IMR-90 (cell line): ENCODE measurements at regions not wholly inside any gene's neighbourhood (a gene's known extent, or its start where the extent isn't known, plus 50 kb on each side); places are given as distances from the start of the nearest gene placed in this dataset.

Experiments
- ATAC-seq: fragments of 200-7000 bp; cut with Tn5 transposase; 2 replicates; pipeline ENCODE4 v1.9.1; 2020; ENCODE audit warnings: low read depth, mild to moderate bottlenecking, moderate library complexity
- BruUV-seq: library from RNA; stranded (reverse); fragments of 400-500 nt; replicated peaks from 2 replicates; lab custom pipeline; 2021; lab: Mats Ljungman, UMichigan
- CTCF ChIA-PET: fragments of 300-600 bp; formaldehyde crosslinking; extraction: SDS; loops from one replicate; lab custom pipeline; 2021; ENCODE audit warnings: antibody characterized with exemption; lab: Yijun Ruan, JAX
- POLR2A ChIA-PET: fragments of 300-600 bp; sonication (Branson Sonifier 250); formaldehyde crosslinking; loops from one replicate; lab custom pipeline; 2022; ENCODE audit warnings: antibody characterized with exemption; ENCODE audit not compliant: unreplicated experiment; lab: Charles Lee
- DNase-seq: peaks from one replicate; pipeline ENCODE4 v3.0.0; 2013
- H2AFZ ChIP-seq: replicated peaks from 2 replicates; pipeline ENCODE3; 2013; ENCODE audit warnings: low read length, mild to moderate bottlenecking; ENCODE audit not compliant: poor library complexity
- H2AK5ac ChIP-seq: 2 replicates; pipeline ENCODE4 v1.6.1; 2013; ENCODE audit warnings: low read depth, low read length, inconsistent platforms
- H2AK9ac ChIP-seq: replicated peaks from 2 replicates; pipeline ENCODE3; 2013; ENCODE audit warnings: mild to moderate bottlenecking, low read depth, low read length, moderate library complexity; ENCODE audit not compliant: poor library complexity
- H2BK120ac ChIP-seq: 2 replicates; pipeline ENCODE4 v1.6.1; 2013; ENCODE audit warnings: low read depth, low read length, inconsistent platforms
- H2BK15ac ChIP-seq: 3 replicates; pipeline ENCODE4 v1.6.1; 2013; ENCODE audit warnings: low read depth, low read length, inconsistent platforms
- H2BK20ac ChIP-seq: 2 replicates; pipeline ENCODE4 v1.6.1; 2013; ENCODE audit warnings: low read depth, mild to moderate bottlenecking, inconsistent platforms, low read length, moderate library complexity
- H2BK5ac ChIP-seq: 2 replicates; pipeline ENCODE4 v1.6.1; 2013; ENCODE audit warnings: mild to moderate bottlenecking, low read depth, low read length, inconsistent platforms; ENCODE audit not compliant: poor library complexity, severe bottlenecking
- H3K14ac ChIP-seq: replicated peaks from 2 replicates; pipeline ENCODE4 v1.6.1; 2013; ENCODE audit warnings: low read depth, low read length, inconsistent platforms
- H3K18ac ChIP-seq: 2 replicates; pipeline ENCODE4 v1.6.1; 2013; ENCODE audit warnings: low read depth, low read length, control low read depth
- H3K23ac ChIP-seq: 2 replicates; pipeline ENCODE4 v1.6.1; 2013; ENCODE audit warnings: low read depth, low read length, inconsistent platforms
- H3K27ac ChIP-seq: 2 replicates; pipeline ENCODE4 v1.5.1; 2013; ENCODE audit warnings: mild to moderate bottlenecking, control low read depth, low read length; ENCODE audit not compliant: insufficient read depth
- H3K27me3 ChIP-seq: 2 replicates; pipeline ENCODE4 v1.6.1; 2013; ENCODE audit warnings: low read length; ENCODE audit not compliant: control insufficient read depth, insufficient read depth
- H3K36me3 ChIP-seq: 2 replicates; pipeline ENCODE4 v1.6.1; 2013; ENCODE audit warnings: low read length, mixed read lengths; ENCODE audit not compliant: control insufficient read depth, insufficient read depth
- H3K4ac ChIP-seq: 2 replicates; pipeline ENCODE4 v1.6.1; 2013; ENCODE audit warnings: low read depth, low read length, inconsistent platforms
- H3K4me1 ChIP-seq: 2 replicates; pipeline ENCODE4 v1.6.1; 2013; ENCODE audit warnings: low read length, mixed read lengths; ENCODE audit not compliant: control insufficient read depth, insufficient read depth
- H3K4me2 ChIP-seq: 2 replicates; pipeline ENCODE4 v1.6.1; 2013; ENCODE audit warnings: low read depth, mild to moderate bottlenecking, control low read depth, low read length, moderate library complexity
- H3K4me3 ChIP-seq: 2 replicates; pipeline ENCODE4 v1.5.1; 2013; ENCODE audit warnings: low read depth, mild to moderate bottlenecking, control low read depth, low read length, moderate library complexity; ENCODE audit not compliant: insufficient read depth
- H3K56ac ChIP-seq: 2 replicates; pipeline ENCODE4 v1.6.1; 2013; ENCODE audit warnings: low read length, inconsistent platforms; ENCODE audit not compliant: insufficient read depth; ENCODE audit errors: extremely low read depth
- H3K79me1 ChIP-seq, 2 experiments: 2 replicates each; pipeline ENCODE4 v1.6.1; 2013; ENCODE audit warnings: low read length in 2 of 2, inconsistent platforms in 1 of 2, low read depth in 1 of 2
- H3K9ac ChIP-seq: 2 replicates; pipeline ENCODE4 v1.6.1; 2013; ENCODE audit warnings: low read depth, low read length, control low read depth
- H3K9me1 ChIP-seq: 2 replicates; pipeline ENCODE4 v1.6.1; 2013; ENCODE audit warnings: low read length, inconsistent platforms; ENCODE audit not compliant: insufficient read depth
- H3K9me3 ChIP-seq: 2 replicates; pipeline ENCODE4 v1.6.1; 2013; ENCODE audit warnings: low read length; ENCODE audit not compliant: control insufficient read depth, insufficient read depth
- H4K20me1 ChIP-seq: 2 replicates; pipeline ENCODE4 v1.6.1; 2013; ENCODE audit warnings: low read length, inconsistent platforms; ENCODE audit not compliant: insufficient read depth
- H4K5ac ChIP-seq: 2 replicates; pipeline ENCODE4 v1.6.1; 2013; ENCODE audit warnings: mild to moderate bottlenecking, low read depth, low read length, control low read depth
- H4K8ac ChIP-seq, 2 experiments: 2 replicates each; pipeline ENCODE4 v1.6.1; 2013; ENCODE audit warnings: low read depth in 2 of 2, low read length in 2 of 2, control low read depth in 1 of 2, inconsistent platforms in 1 of 2
- H4K91ac ChIP-seq: 2 replicates; pipeline ENCODE4 v1.6.1; 2013; ENCODE audit warnings: low read depth, low read length, inconsistent platforms; ENCODE audit not compliant: insufficient read depth
- CEBPB ChIP-seq: IDR thresholded peaks from 2 replicates; pipeline ENCODE4 v1.6.1; 2012; ENCODE audit warnings: low read depth, low read length, improper control_type of control experiment
- CHD1 ChIP-seq: IDR thresholded peaks from 2 replicates; pipeline ENCODE4 v1.6.1; 2012; ENCODE audit warnings: low read depth, low read length, improper control_type of control experiment
- WGBS, 2 experiments: methylation state at CpG; one replicate each; pipeline versions ENCODE4 v1.1.5 to v1.1.7; 2013; ENCODE audit warnings: missing lambda C conversion rate in 2 of 2; ENCODE audit not compliant: insufficient read length in 1 of 2; ENCODE audit errors: extremely low coverage in 2 of 2; 5-methylcytosine and 5-hydroxymethylcytosine counted together
- dilution Hi-C: fragments of 300-500 bp; cut with HindIII; formaldehyde crosslinking; loops from one replicate; pipeline ENCODE4 v1.14.3; 2018; ENCODE audit warnings: low sequenced_read_pairs; ENCODE audit not compliant: unreplicated experiment
- in situ Hi-C: fragments of 300-500 bp; cut with MboI; formaldehyde crosslinking; loops from 3 replicates; pipeline ENCODE4 v1.14.3; 2019; ENCODE audit warnings: low sequenced_read_pairs, inconsistent platforms, mixed read lengths
- intact Hi-C: fragments of 100-400 bp; cut with micrococcal nuclease; formaldehyde crosslinking; loops from 2 replicates; pipeline ENCODE4 v1.10.0; 2022

GRCh38 chr12:82184844-82185243 is 173.3 kb downstream of the CCDC59 start:
- no peak overlapping the region for H4K5ac ChIP-seq
- TF ChIP-seq CEBPB, result peak; percentile 70
- no peak for TF ChIP-seq CHD1
- dilution Hi-C loops, result no loop called here
- no peaks in the 10 kb centered on the region for H4K20me1 ChIP-seq
- BruUV-seq, result no TSS peak
- H3K9me3 ChIP-seq, result peaks cover 4% of the 10 kb centered on the region
- POLR2A ChIA-PET, result no interaction called here
- no peak overlapping the region for H4K91ac ChIP-seq
- DNase-seq (no peak), ATAC-seq (no peak)
- no peaks in the 10 kb centered on the region for H3K27me3 ChIP-seq
- no peak overlapping the region for H3K9ac ChIP-seq
- H2BK20ac ChIP-seq, result no peak overlapping the region
- H3K56ac ChIP-seq, result no peak overlapping the region
- no peak overlapping the region for H3K23ac ChIP-seq
- H2AFZ ChIP-seq, result no peak overlapping the region
- H3K4me1 ChIP-seq, result no peaks in the 10 kb centered on the region
- H3K4ac ChIP-seq, result no peak overlapping the region
- no peak overlapping the region for H2BK5ac ChIP-seq
- H3K14ac ChIP-seq, result no peak overlapping the region
- intact Hi-C loops, result no loop called here
- H2BK120ac ChIP-seq, result no peak overlapping the region
- H3K9me1 ChIP-seq, result no peaks in the 10 kb centered on the region
- in situ Hi-C loops, result no loop called here
- no peak overlapping the region for H3K27ac ChIP-seq
- no peak overlapping the region for H2AK9ac ChIP-seq
- H3K18ac ChIP-seq, result no peak overlapping the region
- CTCF ChIA-PET, result no interaction called here
- H3K36me3 ChIP-seq, result no peaks in the 10 kb centered on the region
- no peaks in the 10 kb centered on the region for H3K79me1 ChIP-seq
- no peak overlapping the region for H3K4me2 ChIP-seq
- H3K4me3 ChIP-seq, result no peak overlapping the region
- H2BK15ac ChIP-seq, result no peak overlapping the region
- no peak overlapping the region for H4K8ac ChIP-seq
- no CpG with 5 or more reads among the region's 1 CpG for WGBS, 2 experiments
- no peak overlapping the region for H2AK5ac ChIP-seq
